Mucosa of rectum (tissue), 2 donors: ENCODE measurements at regions not wholly inside any gene's neighbourhood (a gene's known extent, or its start where the extent isn't known, plus 50 kb on each side); places are given as distances from the start of the nearest gene placed in this dataset.

Experiments used
- H3K27ac ChIP-seq, 2 donors: one replicate each; pipeline ENCODE4 v1.7.0; 2013; ENCODE audit warnings: inconsistent platforms in 2 of 2, low read depth in 2 of 2, low read length in 2 of 2
- H3K27me3 ChIP-seq, 2 donors: one replicate each; pipeline ENCODE4 v1.7.0; 2013; ENCODE audit warnings: low read length in 2 of 2; ENCODE audit not compliant: control insufficient read depth in 2 of 2, insufficient read depth in 2 of 2
- H3K36me3 ChIP-seq, 2 donors: one replicate each; pipeline ENCODE4 v1.7.0; 2013; ENCODE audit warnings: low read length in 2 of 2; ENCODE audit not compliant: control insufficient read depth in 2 of 2, insufficient read depth in 2 of 2
- H3K4me1 ChIP-seq, 2 donors: one replicate each; pipeline ENCODE4 v1.7.0; 2013; ENCODE audit warnings: low read length in 2 of 2, mild to moderate bottlenecking in 1 of 2; ENCODE audit not compliant: control insufficient read depth in 2 of 2, insufficient read depth in 2 of 2
- H3K4me3 ChIP-seq, 2 donors: one replicate each; pipeline ENCODE4 v1.7.0; 2013; ENCODE audit warnings: low read length in 2 of 2
- H3K9ac ChIP-seq, 2 donors: one replicate each; pipeline ENCODE4 v1.7.0; 2013; ENCODE audit warnings: low read length in 2 of 2, low read depth in 1 of 2, mild to moderate bottlenecking in 1 of 2
- H3K9me3 ChIP-seq, 2 donors: one replicate each; pipeline ENCODE4 v1.7.0; 2013; ENCODE audit warnings: low read length in 2 of 2; ENCODE audit not compliant: control insufficient read depth in 2 of 2
- donor health status: healthy.
- donor health status: Normal muscosa, but diverticular disease.

- Histone ChIP-seq H3K27me3 (no peaks in the 10 kb centered on the region), H3K4me3 (no peak overlapping the region), H3K4me1 (no peaks in the 10 kb centered on the region), H3K9me3 (no peaks in the 10 kb centered on the region), H3K9ac (no peak overlapping the region), H3K36me3 (no peaks in the 10 kb centered on the region), H3K27ac (no peak overlapping the region)
Measured at GRCh38 chr1:58211869-58212268, 334.7 kb downstream of the OMA1 start.

- Histone ChIP-seq H3K27ac (no peak overlapping the region), H3K4me3 (no peak overlapping the region), H3K9me3 (no peaks in the 10 kb centered on the region), H3K9ac (no peak overlapping the region), H3K4me1 (no peaks in the 10 kb centered on the region), H3K36me3 (no peaks in the 10 kb centered on the region), H3K27me3 (no peaks in the 10 kb centered on the region)
Measured at GRCh38 chr1:58209575-58209974, 337.0 kb downstream of the OMA1 start.

GRCh38 chr1:58206749-58207148, 339.8 kb downstream of the OMA1 start:
- H3K9me3 ChIP-seq = no peaks in the 10 kb centered on the region

GRCh38 chr1:58204284-58204683, 342.2 kb downstream of the OMA1 start:
- Histone ChIP-seq H3K9me3 (no peaks in the 10 kb centered on the region), H3K9ac (no peak overlapping the region), H3K4me1 (no peaks in the 10 kb centered on the region), H3K27ac (no peak overlapping the region), H3K27me3 (no peaks in the 10 kb centered on the region), H3K4me3 (no peak overlapping the region), H3K36me3 (no peaks in the 10 kb centered on the region)

More at GRCh38 chr1:58206749-58207148, 339.8 kb downstream of the OMA1 start:
- H3K9ac ChIP-seq = no peak overlapping the region
- H3K4me1 ChIP-seq = no peaks in the 10 kb centered on the region
- H3K36me3 ChIP-seq = no peaks in the 10 kb centered on the region
- H3K4me3 ChIP-seq = no peak overlapping the region
- H3K27ac ChIP-seq = no peak overlapping the region
- no peaks in the 10 kb centered on the region for H3K27me3 ChIP-seq

GRCh38 chr1:58201492-58202106, 344.9 kb downstream of the OMA1 start:
- Histone ChIP-seq H3K4me1 (no peaks in the 10 kb centered on the region), H3K9me3 (no peaks in the 10 kb centered on the region), H3K36me3 (no peaks in the 10 kb centered on the region), H3K9ac (no peak overlapping the region), H3K4me3 (no peak overlapping the region), H3K27ac (no peak overlapping the region), H3K27me3 (no peaks in the 10 kb centered on the region)

- Histone ChIP-seq H3K27ac (no peak overlapping the region), H3K4me3 (no peak overlapping the region), H3K4me1 (no peaks in the 10 kb centered on the region), H3K9ac (no peak overlapping the region), H3K9me3 (no peaks in the 10 kb centered on the region), H3K27me3 (no peaks in the 10 kb centered on the region), H3K36me3 (no peaks in the 10 kb centered on the region)
Measured at GRCh38 chr1:58200437-58200836, 346.1 kb downstream of the OMA1 start.

- Histone ChIP-seq H3K27ac (no peak overlapping the region), H3K9ac (no peak overlapping the region), H3K4me1 (no peaks in the 10 kb centered on the region), H3K36me3 (no peaks in the 10 kb centered on the region), H3K4me3 (no peak overlapping the region), H3K9me3 (no peaks in the 10 kb centered on the region), H3K27me3 (no peaks in the 10 kb centered on the region)
Measured at GRCh38 chr1:58197811-58198210, 348.7 kb downstream of the OMA1 start.

- H3K4me1 ChIP-seq = no peaks in the 10 kb centered on the region
- H3K27me3 ChIP-seq = no peaks in the 10 kb centered on the region
- no peak overlapping the region for H3K27ac ChIP-seq
- H3K9me3 ChIP-seq = no peaks in the 10 kb centered on the region
- H3K9ac ChIP-seq = no peak overlapping the region
- H3K36me3 ChIP-seq = no peaks in the 10 kb centered on the region
- H3K4me3 ChIP-seq = no peak overlapping the region
Measured at GRCh38 chr1:58190267-58190988, 356.1 kb downstream of the OMA1 start.

GRCh38 chr1:58189453-58189852, 357.1 kb downstream of the OMA1 start:
- Histone ChIP-seq H3K27ac (no peak overlapping the region), H3K36me3 (no peaks in the 10 kb centered on the region)

GRCh38 chr1:58183286-58183685, 363.2 kb downstream of the OMA1 start:
- Histone ChIP-seq H3K27me3 (no peaks in the 10 kb centered on the region), H3K9me3 (no peaks in the 10 kb centered on the region), H3K4me3 (no peak overlapping the region), H3K36me3 (no peaks in the 10 kb centered on the region), H3K27ac (no peak overlapping the region), H3K4me1 (no peaks in the 10 kb centered on the region), H3K9ac (no peak overlapping the region)

More at GRCh38 chr1:58189453-58189852, 357.1 kb downstream of the OMA1 start:
- H3K4me1 ChIP-seq = no peaks in the 10 kb centered on the region
- H3K9ac ChIP-seq = no peak overlapping the region
- no peaks in the 10 kb centered on the region for H3K27me3 ChIP-seq
- H3K9me3 ChIP-seq = no peaks in the 10 kb centered on the region
- no peak overlapping the region for H3K4me3 ChIP-seq
